ENCODE measurements at regions not wholly inside any gene's neighbourhood (a gene's known extent, or its start where the extent isn't known, plus 50 kb on each side); places are given as distances from the start of the nearest gene placed in this dataset.

GRCh38 chr11:130608287-130608686 lies 159.8 kb downstream of the ADAMTS15 start:
- H3K27ac Mint-ChIP-seq (ENCODE audit: low read depth, unreplicated experiment) = no peak overlapping the region
- H3K36me3 Mint-ChIP-seq (ENCODE audit: insufficient read depth, unreplicated experiment) = no peaks in the 10 kb centered on the region
- no peak for TF ChIP-seq CTCF (IDR thresholded peaks at IDR 0.05; ENCODE audit: unreplicated experiment)
- no peaks in the 10 kb centered on the region for H3K27me3 Mint-ChIP-seq (ENCODE audit: insufficient read depth, unreplicated experiment)
- no TSS peak for BruUV-seq (replicated peaks)
- no peaks in the 10 kb centered on the region for H3K9me3 Mint-ChIP-seq (ENCODE audit: unreplicated experiment)
- POLR2A ChIA-PET = no interaction called here
- CTCF ChIA-PET = interaction anchor here (0.5 to 0.7 kb wide), 3 partner anchors 9 to 82 kb away, joined by 3 to 4 read pairs (median 3); no protein-coding TSS in a partner anchor
- peaks cover 8% of the 10 kb centered on the region for H3K4me1 Mint-ChIP-seq (ENCODE audit: insufficient read depth, unreplicated experiment)
- intact Hi-C loops (cut with micrococcal nuclease) = no loop called here
- DNase-seq (ENCODE audit: unreplicated experiment) = no peak
- no peak overlapping the region for H3K4me3 Mint-ChIP-seq (ENCODE audit: unreplicated experiment)

GRCh38 chr11:130609121-130610035 lies 160.9 kb downstream of the ADAMTS15 start:
- DNase-seq (ENCODE audit: unreplicated experiment) = peak; percentile 91
- POLR2A ChIA-PET = no interaction called here
- CTCF ChIA-PET = interaction anchor here (0.7 kb wide), 1 partner anchor 10 kb away, joined by 3 read pairs; no protein-coding TSS in a partner anchor
- intact Hi-C loops (cut with micrococcal nuclease) = no loop called here
- TF ChIP-seq CTCF (IDR thresholded peaks at IDR 0.05; ENCODE audit: unreplicated experiment) = no peak
- Mint-ChIP-seq H3K4me3 (ENCODE audit: unreplicated experiment) (no peak overlapping the region), H3K27me3 (ENCODE audit: insufficient read depth, unreplicated experiment) (no peaks in the 10 kb centered on the region), H3K27ac (ENCODE audit: low read depth, unreplicated experiment) (peak overlapping the region; percentile 69), H3K4me1 (ENCODE audit: insufficient read depth, unreplicated experiment) (peaks cover 8% of the 10 kb centered on the region), H3K9me3 (ENCODE audit: unreplicated experiment) (no peaks in the 10 kb centered on the region), H3K36me3 (ENCODE audit: insufficient read depth, unreplicated experiment) (no peaks in the 10 kb centered on the region)
- no TSS peak for BruUV-seq (replicated peaks)

- ChIA-PET CTCF (interaction anchor here (0.6 to 1.5 kb wide), 2 partner anchors 181 to 250 kb away, joined by 4 to 7 read pairs; no protein-coding TSS in a partner anchor), POLR2A (interaction anchor here (0.5 kb wide), 1 partner anchor 49 kb away, joined by 3 read pairs; no protein-coding TSS in a partner anchor)
- BruUV-seq (replicated peaks) = no TSS peak
- Mint-ChIP-seq H3K27me3 (ENCODE audit: insufficient read depth, unreplicated experiment) (no peaks in the 10 kb centered on the region), H3K4me3 (ENCODE audit: unreplicated experiment) (no peak overlapping the region), H3K4me1 (ENCODE audit: insufficient read depth, unreplicated experiment) (peaks cover 8% of the 10 kb centered on the region), H3K36me3 (ENCODE audit: insufficient read depth, unreplicated experiment) (no peaks in the 10 kb centered on the region), H3K27ac (ENCODE audit: low read depth, unreplicated experiment) (no peak overlapping the region), H3K9me3 (ENCODE audit: unreplicated experiment) (no peaks in the 10 kb centered on the region)
- TF ChIP-seq CTCF (IDR thresholded peaks at IDR 0.05; ENCODE audit: unreplicated experiment) = no peak
- intact Hi-C loops (cut with micrococcal nuclease) = no loop called here
- DNase-seq (ENCODE audit: unreplicated experiment) = no peak
These were observed 163.4 kb downstream of the ADAMTS15 start for GRCh38 chr11:130611791-130612251.

- H3K27me3 Mint-ChIP-seq (ENCODE audit: insufficient read depth, unreplicated experiment) = no peaks in the 10 kb centered on the region
- H3K4me3 Mint-ChIP-seq (ENCODE audit: unreplicated experiment) = no peak overlapping the region
- DNase-seq (ENCODE audit: unreplicated experiment) = peak; percentile 35
- no peaks in the 10 kb centered on the region for H3K36me3 Mint-ChIP-seq (ENCODE audit: insufficient read depth, unreplicated experiment)
- ChIA-PET POLR2A (interaction anchor here (0.5 kb wide), 1 partner anchor 50 kb away, joined by 3 read pairs; no protein-coding TSS in a partner anchor), CTCF (interaction anchor here (0.7 to 1.5 kb wide), 2 partner anchors 250 to 1828 kb away, joined by 3 to 7 read pairs; no protein-coding TSS in a partner anchor)
- intact Hi-C loops (cut with micrococcal nuclease) = no loop called here
- no TSS peak for BruUV-seq (replicated peaks)
- no peak for TF ChIP-seq CTCF (IDR thresholded peaks at IDR 0.05; ENCODE audit: unreplicated experiment)
- H3K4me1 Mint-ChIP-seq (ENCODE audit: insufficient read depth, unreplicated experiment) = peaks cover 8% of the 10 kb centered on the region
- no peaks in the 10 kb centered on the region for H3K9me3 Mint-ChIP-seq (ENCODE audit: unreplicated experiment)
- no peak overlapping the region for H3K27ac Mint-ChIP-seq (ENCODE audit: low read depth, unreplicated experiment)
These were observed 163.9 kb downstream of the ADAMTS15 start for GRCh38 chr11:130612291-130612851.

Data from MCF 10A (cell line).